Astrocyte of the spinal cord (primary cell): ENCODE measurements at regions not wholly inside any gene's neighbourhood (a gene's known extent, or its start where the extent isn't known, plus 50 kb on each side); places are given as distances from the start of the nearest gene placed in this dataset.
"Not testable (repeated sequence)": the region's sequence is repeated elsewhere in the genome, so short reads cannot be mapped to it uniquely, and the experiment has no call there.

Experiments
- DNase-seq: peaks from one replicate; pipeline ENCODE4 v3.0.0; 2011; ENCODE audit warnings: low read depth, low spot score
- H3K4me3 ChIP-seq: 2 replicates; pipeline ENCODE4 v1.5.1; 2011; ENCODE audit warnings: low read depth, mild to moderate bottlenecking, low read length, moderate library complexity
- CTCF ChIP-seq: IDR thresholded peaks from 2 replicates; pipeline ENCODE4 v1.5.1; 2012; ENCODE audit warnings: low read depth, mild to moderate bottlenecking, low read length, inconsistent platforms
- in situ Hi-C: cut with HindIII; loops from 2 replicates; pipeline ENCODE4 v1.10.0; 2017; ENCODE audit warnings: low sequenced_read_pairs

GRCh38 chr4:148550788-148551187 is 108.6 kb upstream of the NR3C2 start:
- H3K4me3 ChIP-seq, result no peak overlapping the region
- in situ Hi-C loops, result no loop called here
- no peak for DNase-seq
- TF ChIP-seq CTCF, result no peak

GRCh38 chr4:148542922-148543623 is 100.9 kb upstream of the NR3C2 start:
- in situ Hi-C loops, result no loop called here
- no peak for TF ChIP-seq CTCF
- H3K4me3 ChIP-seq, result no peak overlapping the region
- no peak for DNase-seq

GRCh38 chr4:148540622-148541326 is 98.6 kb upstream of the NR3C2 start:
- no peak for TF ChIP-seq CTCF
- H3K4me3 ChIP-seq, result no peak overlapping the region
- in situ Hi-C loops, result no loop called here
- no peak for DNase-seq

GRCh38 chr4:148539387-148539786 is 97.2 kb upstream of the NR3C2 start:
- in situ Hi-C loops, result no loop called here

GRCh38 chr4:148533851-148534250 is 91.6 kb upstream of the NR3C2 start:
- H3K4me3 ChIP-seq, in situ Hi-C loops, DNase-seq: not testable (repeated sequence)

More at GRCh38 chr4:148539387-148539786, 97.2 kb upstream of the NR3C2 start:
- DNase-seq, result no peak
- no peak for TF ChIP-seq CTCF
- H3K4me3 ChIP-seq, result no peak overlapping the region

- no peak overlapping the region for H3K4me3 ChIP-seq
- DNase-seq, result no peak
- no peak for TF ChIP-seq CTCF
- in situ Hi-C loops, result no loop called here
Observed at GRCh38 chr4:148530114-148530513, 87.9 kb upstream of the NR3C2 start.

GRCh38 chr4:148527571-148527970 is 85.4 kb upstream of the NR3C2 start:
- no peak for DNase-seq
- in situ Hi-C loops, result no loop called here

More at GRCh38 chr4:148527571-148527970, 85.4 kb upstream of the NR3C2 start:
- no peak for TF ChIP-seq CTCF
- no peak overlapping the region for H3K4me3 ChIP-seq
